ENCODE measurements at regions not wholly inside any gene's neighbourhood (a gene's known extent, or its start where the extent isn't known, plus 50 kb on each side); places are given as distances from the start of the nearest gene placed in this dataset.
"Not testable (repeated sequence)": the region's sequence is repeated elsewhere in the genome, so short reads cannot be mapped to it uniquely, and the experiment has no call there.

GRCh38 chr9:80491086-80491696, 919.4 kb downstream of the TLE4 start:
- no peak for DNase-seq (ENCODE audit: low read depth in 2 of 2)

- DNase-seq (ENCODE audit: low read depth in 2 of 2) = no peak
Observed at GRCh38 chr9:80489329-80489728, 917.6 kb downstream of the TLE4 start.

- DNase-seq (ENCODE audit: low read depth in 2 of 2) = no peak
Observed at GRCh38 chr9:80485420-80486250, 913.9 kb downstream of the TLE4 start.

GRCh38 chr9:80482251-80482650, 910.5 kb downstream of the TLE4 start:
- not testable (repeated sequence) for DNase-seq (ENCODE audit: low read depth in 2 of 2)

DNA sequence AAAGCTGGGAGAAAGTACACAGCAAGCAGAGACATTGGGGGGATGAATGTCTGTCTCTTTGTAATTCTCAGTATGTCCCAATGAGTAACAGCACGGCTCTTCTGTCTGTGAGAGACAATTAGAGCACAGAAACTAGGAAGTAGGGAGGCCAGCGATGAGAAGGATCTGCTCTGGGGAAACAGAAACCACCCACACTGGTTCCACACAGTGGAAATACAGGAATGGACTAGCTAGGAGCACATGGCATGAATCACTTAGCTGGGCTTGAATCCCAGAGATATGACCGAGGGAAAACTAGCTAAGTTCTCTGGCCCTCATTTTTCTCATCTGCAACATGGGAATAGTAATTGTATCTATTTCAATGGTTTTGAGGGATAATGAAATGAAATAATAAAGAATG, 895.9 kb downstream of the TLE4 start:
- no peak for DNase-seq (ENCODE audit: low read depth in 2 of 2)

- DNase-seq (ENCODE audit: low read depth in 2 of 2) = no peak
Observed at GRCh38 chr9:80465556-80465955, 893.8 kb downstream of the TLE4 start.

GRCh38 chr9:80449513-80449912, 877.7 kb downstream of the TLE4 start:
- DNase-seq (ENCODE audit: low read depth in 2 of 2) = no peak

- DNase-seq (ENCODE audit: low read depth in 2 of 2) = no peak
Observed at GRCh38 chr9:80448996-80449395, 877.2 kb downstream of the TLE4 start.

DNA sequence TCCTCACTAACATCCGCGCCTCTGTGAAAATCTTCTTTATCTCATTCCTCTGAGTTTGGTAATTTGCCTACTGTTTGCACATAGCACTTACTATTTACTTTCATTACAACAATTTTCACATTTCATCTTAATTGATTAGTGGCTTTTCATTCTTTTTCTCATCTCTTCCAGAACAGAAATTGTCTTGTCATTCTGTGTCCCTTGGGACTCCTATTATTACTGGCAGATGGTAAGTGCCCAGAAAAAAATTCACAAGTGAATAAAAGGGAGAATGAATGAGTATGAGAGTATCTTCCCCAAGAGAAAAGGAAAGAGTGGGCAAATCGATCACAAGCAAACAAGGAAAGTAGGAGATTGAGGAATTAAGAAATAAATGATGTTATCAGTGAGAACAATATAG, 876.1 kb downstream of the TLE4 start:
- DNase-seq (ENCODE audit: low read depth in 2 of 2) = no peak

DNA sequence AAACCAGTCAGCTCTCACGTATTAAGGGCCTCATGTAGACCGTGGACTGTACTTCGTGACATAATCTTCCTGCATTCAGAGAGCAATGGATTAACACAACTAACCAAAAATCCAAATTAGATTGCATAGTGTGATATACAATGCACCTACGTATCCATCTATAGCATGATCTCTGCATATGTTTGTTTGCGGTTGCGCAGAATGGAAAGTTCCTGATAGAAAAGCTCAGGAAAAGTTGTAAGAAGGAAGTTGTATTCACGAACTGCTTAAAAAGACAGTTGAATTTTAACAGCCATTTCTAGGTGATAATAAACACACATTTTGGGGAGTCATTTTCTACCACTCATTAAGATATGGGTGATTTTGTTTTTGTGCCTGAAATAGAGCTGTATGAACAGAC, 869.0 kb downstream of the TLE4 start:
- no peak for DNase-seq (ENCODE audit: low read depth in 2 of 2)

DNA sequence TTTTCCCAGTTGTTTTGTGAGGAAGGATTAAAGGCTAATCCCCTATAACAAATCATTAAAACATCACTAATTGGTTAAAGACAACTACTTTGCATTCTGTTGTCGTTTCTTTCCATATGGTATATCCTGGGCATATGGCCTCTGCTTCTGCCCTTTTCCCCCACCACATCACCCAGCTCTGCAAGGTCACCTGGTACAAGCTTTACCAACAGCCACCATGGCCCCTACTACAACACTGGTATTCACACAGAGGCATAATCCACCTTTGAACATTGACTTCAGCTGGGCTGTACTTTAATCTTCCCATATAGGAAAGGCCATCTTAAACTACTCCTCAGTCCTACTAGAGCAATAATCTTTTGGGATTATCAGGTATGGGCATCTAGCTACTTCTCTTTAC, 866.1 kb downstream of the TLE4 start:
- DNase-seq (ENCODE audit: low read depth in 2 of 2) = no peak

DNA sequence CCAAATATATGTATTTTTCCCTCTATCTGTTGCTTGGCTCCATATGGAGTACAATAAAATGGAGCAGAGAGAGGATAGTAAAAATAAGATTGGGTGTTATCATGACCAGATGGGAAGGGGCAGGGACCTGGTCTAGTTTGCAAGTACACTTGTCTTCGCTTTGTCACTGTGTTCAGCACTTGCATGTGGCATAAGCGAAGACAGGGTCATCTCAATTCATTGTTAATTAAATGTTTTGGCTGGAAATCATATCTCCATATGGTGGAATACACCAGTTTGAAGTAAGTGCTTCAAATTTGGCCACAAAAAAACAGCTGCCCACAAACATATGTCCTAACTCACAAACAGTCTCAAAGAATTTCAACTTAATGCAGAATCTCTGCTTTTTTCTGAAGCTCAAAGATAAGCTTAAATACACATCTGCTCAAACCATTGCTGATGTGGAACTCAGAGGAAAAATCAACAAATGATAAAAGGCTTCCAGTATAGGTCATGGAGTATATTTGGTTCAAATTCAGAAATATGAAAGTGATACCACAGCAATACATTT, 865.4 kb downstream of the TLE4 start:
- DNase-seq (ENCODE audit: low read depth in 2 of 2) = no peak

DNA sequence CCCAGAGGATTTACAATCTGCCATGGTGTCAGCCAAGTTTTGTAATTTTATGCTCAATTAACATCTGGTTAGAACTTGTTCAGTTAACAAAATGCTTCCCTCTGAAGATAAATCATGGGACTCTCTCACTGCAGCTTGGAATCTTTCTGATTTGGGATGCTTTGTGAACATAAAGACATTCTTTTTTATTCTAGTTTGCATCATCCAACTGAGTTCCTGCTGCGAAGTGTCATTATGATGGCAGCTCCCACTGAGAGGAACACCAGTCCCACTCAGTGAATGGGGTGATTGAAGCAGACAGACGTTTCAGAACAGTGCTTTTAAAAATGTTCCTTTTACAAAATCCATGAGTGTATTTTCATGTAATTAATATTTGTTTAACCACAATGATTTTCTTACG, 863.8 kb downstream of the TLE4 start:
- no peak for DNase-seq (ENCODE audit: low read depth in 2 of 2)

DNA sequence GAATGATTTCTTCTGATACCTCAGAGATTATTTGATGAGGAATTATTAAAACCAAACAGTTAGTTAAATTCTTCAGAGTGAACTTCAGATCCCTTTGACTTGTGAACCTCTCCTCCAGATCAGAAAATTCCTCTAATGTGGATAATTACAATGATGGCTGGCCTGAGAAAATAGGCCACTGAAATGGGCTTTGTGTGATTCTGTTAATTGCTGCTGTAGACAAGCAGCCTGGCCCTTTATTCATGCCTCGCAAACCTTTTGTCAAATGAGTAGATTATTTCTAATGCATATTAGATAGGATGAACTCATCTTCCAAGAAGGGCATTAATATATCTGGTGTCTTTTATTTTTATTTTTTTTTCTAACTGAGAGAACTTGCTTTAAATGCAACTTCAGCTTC, 855.2 kb downstream of the TLE4 start:
- DNase-seq (ENCODE audit: low read depth in 2 of 2) = no peak

GRCh38 chr9:80417211-80417773, 845.5 kb downstream of the TLE4 start:
- DNase-seq (ENCODE audit: low read depth in 2 of 2) = no peak

DNA sequence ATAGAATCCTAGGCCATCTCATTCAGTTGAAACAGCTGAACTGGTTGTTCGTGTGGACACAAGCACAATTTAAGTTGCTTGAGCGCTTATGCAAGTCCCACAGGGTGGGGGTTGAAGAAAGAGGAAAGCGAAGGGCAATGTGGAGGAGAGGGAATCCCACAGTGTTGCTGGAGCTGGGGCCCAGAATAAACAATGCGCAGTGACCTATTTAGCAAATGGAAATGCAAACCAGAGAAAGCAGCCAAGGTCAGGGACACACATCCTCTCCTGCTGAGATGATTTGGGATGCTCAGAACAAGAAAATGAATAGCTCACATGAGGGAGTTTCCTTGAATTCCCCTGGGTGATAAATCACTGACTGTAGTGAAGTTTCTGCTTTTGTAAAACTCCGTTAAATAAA, 838.3 kb downstream of the TLE4 start:
- no peak for DNase-seq (ENCODE audit: low read depth in 2 of 2)

GRCh38 chr9:80407220-80407619, 835.5 kb downstream of the TLE4 start:
- DNase-seq (ENCODE audit: low read depth in 2 of 2) = no peak

GRCh38 chr9:80401243-80401642, 829.5 kb downstream of the TLE4 start:
- no peak for DNase-seq (ENCODE audit: low read depth in 2 of 2)

DNA sequence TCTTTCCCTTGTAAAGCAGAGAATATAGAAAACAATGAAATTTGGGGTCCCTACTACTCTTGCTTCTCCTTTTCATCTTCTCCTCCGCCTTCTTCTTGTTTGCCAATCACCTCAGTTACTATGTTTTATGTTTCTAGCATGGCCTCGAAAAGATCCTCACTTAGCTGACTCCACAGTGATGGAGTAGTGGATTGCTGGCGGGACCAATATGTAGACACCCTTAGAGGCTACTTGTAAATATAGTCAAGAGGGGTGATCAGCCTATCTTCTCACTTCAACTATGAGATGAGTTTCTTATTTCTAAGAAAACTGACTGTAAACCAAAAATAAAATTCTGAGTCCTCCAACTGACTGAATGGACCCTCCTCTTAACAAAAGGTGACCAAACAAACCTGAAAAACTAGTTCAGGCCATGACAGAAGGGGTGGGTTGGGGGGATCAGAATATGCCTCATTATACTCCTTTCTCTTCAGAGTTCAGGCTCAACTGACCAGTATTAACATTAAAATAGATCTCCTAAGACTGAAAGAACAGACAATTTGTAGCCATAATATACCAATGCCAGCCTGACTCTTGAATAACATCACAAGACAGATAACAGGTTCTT, 829.0 kb downstream of the TLE4 start:
- DNase-seq (ENCODE audit: low read depth in 2 of 2) = no peak

GRCh38 chr9:80399606-80400005, 827.8 kb downstream of the TLE4 start:
- no peak for DNase-seq (ENCODE audit: low read depth in 2 of 2)

GRCh38 chr9:80387828-80388227, 816.1 kb downstream of the TLE4 start:
- DNase-seq (ENCODE audit: low read depth in 2 of 2) = no peak

GRCh38 chr9:80385246-80385645, 813.5 kb downstream of the TLE4 start:
- no peak for DNase-seq (ENCODE audit: low read depth in 2 of 2)

DNA sequence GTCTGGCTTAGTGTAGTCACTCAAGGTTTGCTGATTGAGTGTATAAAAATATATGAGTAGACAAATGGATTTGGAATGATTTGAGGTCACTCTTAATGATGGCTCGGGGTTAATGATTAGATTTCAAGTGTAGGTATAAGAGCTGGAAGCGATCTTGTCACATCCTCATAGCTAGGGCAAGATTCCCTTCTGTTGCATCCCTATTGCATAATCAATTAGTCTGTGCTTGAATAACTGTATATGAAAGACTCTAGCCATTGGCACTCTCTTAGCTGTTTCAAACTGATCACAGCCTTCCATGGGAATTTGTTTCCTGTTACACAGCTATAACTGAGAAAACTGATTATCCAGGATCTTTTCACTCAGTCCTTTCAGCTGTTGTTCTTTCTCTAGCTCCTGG, 811.6 kb downstream of the TLE4 start:
- no peak for DNase-seq (ENCODE audit: low read depth in 2 of 2)

All from stimulated activated CD8-positive, alpha-beta memory T cell treated with anti-CD3 and anti-CD28 coated beads, Interleukin-7, amount 100 ng/mL, for 4 hours (primary cell).